ENCODE measurements at regions not wholly inside any gene's neighbourhood (a gene's known extent, or its start where the extent isn't known, plus 50 kb on each side); places are given as distances from the start of the nearest gene placed in this dataset.
A peak's percentile ranks its signal among the peaks of the same experiment; 100 is the strongest.

DNA sequence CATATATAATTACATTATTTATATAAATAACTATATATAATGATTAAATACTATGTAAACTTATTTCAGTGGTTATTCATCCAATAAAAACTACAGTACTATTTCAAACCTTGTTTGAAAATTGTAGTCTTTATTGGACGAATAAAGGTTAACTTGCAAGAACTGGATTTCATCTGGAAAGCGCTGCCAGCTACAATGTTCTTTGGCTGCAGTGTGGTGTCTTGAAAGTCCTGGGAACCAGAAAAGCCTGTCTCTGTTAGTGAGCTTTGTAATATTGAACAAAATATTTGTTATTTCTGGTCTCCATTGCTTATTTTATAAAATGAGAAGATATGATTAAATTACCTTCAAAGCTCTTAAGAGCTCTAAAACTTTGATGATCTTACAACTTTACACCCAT, 763.6 kb downstream of the ADGRL2 start:
- no peak overlapping the region for H3K4me3 ChIP-seq
- peak in 1 of 5 donors; percentile 36 for DNase-seq
- intact Hi-C loops (cut with DNase I): no loop called here
- no peak overlapping the region for H3K27ac ChIP-seq
- H3K36me3 ChIP-seq: no peaks in the 10 kb centered on the region
- WGBS, 3 donors: 34 to 40% (median 39%) methylated on average over 2 of the region's 2 CpGs
- no peaks in the 10 kb centered on the region for H3K27me3 ChIP-seq
- H3K4me1 ChIP-seq (ENCODE audit: insufficient read depth): peaks cover 4% of the 10 kb centered on the region
- no peak for TF ChIP-seq POLR2A (IDR thresholded peaks at IDR 0.05)
- no peak for TF ChIP-seq EP300 (IDR thresholded peaks at IDR 0.05)
- TF ChIP-seq, protein P1, sequence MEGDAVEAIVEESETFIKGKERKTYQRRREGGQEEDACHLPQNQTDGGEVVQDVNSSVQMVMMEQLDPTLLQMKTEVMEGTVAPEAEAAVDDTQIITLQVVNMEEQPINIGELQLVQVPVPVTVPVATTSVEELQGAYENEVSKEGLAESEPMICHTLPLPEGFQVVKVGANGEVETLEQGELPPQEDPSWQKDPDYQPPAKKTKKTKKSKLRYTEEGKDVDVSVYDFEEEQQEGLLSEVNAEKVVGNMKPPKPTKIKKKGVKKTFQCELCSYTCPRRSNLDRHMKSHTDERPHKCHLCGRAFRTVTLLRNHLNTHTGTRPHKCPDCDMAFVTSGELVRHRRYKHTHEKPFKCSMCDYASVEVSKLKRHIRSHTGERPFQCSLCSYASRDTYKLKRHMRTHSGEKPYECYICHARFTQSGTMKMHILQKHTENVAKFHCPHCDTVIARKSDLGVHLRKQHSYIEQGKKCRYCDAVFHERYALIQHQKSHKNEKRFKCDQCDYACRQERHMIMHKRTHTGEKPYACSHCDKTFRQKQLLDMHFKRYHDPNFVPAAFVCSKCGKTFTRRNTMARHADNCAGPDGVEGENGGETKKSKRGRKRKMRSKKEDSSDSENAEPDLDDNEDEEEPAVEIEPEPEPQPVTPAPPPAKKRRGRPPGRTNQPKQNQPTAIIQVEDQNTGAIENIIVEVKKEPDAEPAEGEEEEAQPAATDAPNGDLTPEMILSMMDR (IDR thresholded peaks at IDR 0.05): no peak
- H3K9me3 ChIP-seq: no peaks in the 10 kb centered on the region

DNA sequence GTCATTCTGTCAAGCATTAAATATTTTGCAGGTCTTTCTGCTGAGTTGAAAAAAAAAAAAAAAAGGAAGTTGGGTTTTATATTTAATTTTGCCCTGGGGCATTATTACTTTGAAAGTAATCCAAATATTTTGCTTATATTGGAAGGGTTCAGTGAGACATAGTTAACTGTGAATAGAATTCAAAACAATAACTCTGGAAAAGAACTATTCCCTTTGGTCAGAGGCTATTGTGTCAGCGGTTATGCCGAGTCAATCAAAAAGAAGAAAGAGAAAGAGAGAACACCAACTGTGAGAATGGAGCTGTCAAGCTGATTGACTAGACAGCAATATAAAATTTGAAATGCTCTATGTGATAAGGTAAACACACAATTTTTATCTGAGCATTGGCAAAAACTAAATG, 761.7 kb downstream of the ADGRL2 start:
- Histone ChIP-seq H3K9me3 (no peaks in the 10 kb centered on the region), H3K27me3 (no peaks in the 10 kb centered on the region), H3K27ac (no peak overlapping the region), H3K36me3 (no peaks in the 10 kb centered on the region), H3K4me1 (ENCODE audit: insufficient read depth) (peaks cover 4% of the 10 kb centered on the region), H3K4me3 (no peak overlapping the region)
- WGBS, 3 donors: 8 to 34% (median 10%) methylated on average over 2 of the region's 2 CpGs
- no peak for TF ChIP-seq POLR2A (IDR thresholded peaks at IDR 0.05)
- TF ChIP-seq, protein P1 (IDR thresholded peaks at IDR 0.05): no peak
- no peak for TF ChIP-seq EP300 (IDR thresholded peaks at IDR 0.05)
- no peak for DNase-seq
- intact Hi-C loops (cut with DNase I): no loop called here

DNA sequence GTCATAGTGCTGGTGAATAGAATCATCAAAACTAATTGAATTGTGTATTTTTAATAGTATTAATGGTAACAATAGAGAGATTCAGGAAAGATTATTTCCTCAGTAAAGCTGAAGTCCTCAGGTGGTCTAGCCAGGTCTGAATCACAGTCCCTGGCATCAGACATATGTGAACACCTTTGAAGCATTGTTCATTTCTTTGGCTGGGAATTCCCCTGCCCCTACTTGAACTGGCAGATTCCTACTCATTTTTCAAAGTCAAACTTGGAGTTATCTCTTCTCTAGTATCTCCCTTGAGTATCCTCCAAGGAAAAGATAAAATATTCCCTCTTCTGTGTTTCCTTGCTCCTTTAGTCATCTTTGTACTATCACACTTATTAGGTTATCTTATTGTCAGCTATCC, 759.8 kb downstream of the ADGRL2 start:
- H3K4me3 ChIP-seq: no peak overlapping the region
- no peaks in the 10 kb centered on the region for H3K9me3 ChIP-seq
- H3K36me3 ChIP-seq: no peaks in the 10 kb centered on the region
- no peak overlapping the region for H3K27ac ChIP-seq
- no peaks in the 10 kb centered on the region for H3K27me3 ChIP-seq
- intact Hi-C loops (cut with DNase I): no loop called here
- TF ChIP-seq, protein P1 (IDR thresholded peaks at IDR 0.05): no peak
- TF ChIP-seq EP300 (IDR thresholded peaks at IDR 0.05) (no peak), POLR2A (IDR thresholded peaks at IDR 0.05) (no peak)
- H3K4me1 ChIP-seq (ENCODE audit: insufficient read depth): peaks cover 4% of the 10 kb centered on the region
- DNase-seq: no peak

DNA sequence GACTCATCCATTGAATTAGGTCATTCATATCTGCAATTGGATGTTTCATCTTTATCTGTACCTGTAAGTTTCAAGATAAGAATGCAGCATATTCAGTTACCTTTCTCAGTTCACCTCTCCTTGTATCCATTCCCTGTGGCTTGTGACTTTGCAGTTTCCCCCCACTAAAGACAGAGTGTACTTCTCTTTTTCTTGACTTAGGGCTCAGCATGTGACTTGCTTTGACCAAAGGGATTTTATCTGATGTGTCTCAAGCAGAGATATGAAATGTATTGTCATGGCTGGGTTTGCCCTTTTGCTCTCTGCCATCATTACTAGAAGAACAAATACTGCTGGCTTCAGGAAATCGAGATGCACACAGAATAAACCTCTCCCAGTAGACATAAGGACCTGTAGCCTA, 754.8 kb downstream of the ADGRL2 start:
- TF ChIP-seq, protein P1 (IDR thresholded peaks at IDR 0.05): no peak
- no peak for TF ChIP-seq POLR2A (IDR thresholded peaks at IDR 0.05)
- Histone ChIP-seq H3K36me3 (no peaks in the 10 kb centered on the region), H3K27me3 (no peaks in the 10 kb centered on the region), H3K4me3 (no peak overlapping the region), H3K4me1 (ENCODE audit: insufficient read depth) (no peaks in the 10 kb centered on the region), H3K27ac (no peak overlapping the region), H3K9me3 (no peaks in the 10 kb centered on the region)
- DNase-seq: no peak
- WGBS, 3 donors: 46 to 59% (median 52%) methylated on average over 1 of the region's 1 CpG
- intact Hi-C loops (cut with DNase I): no loop called here

DNA sequence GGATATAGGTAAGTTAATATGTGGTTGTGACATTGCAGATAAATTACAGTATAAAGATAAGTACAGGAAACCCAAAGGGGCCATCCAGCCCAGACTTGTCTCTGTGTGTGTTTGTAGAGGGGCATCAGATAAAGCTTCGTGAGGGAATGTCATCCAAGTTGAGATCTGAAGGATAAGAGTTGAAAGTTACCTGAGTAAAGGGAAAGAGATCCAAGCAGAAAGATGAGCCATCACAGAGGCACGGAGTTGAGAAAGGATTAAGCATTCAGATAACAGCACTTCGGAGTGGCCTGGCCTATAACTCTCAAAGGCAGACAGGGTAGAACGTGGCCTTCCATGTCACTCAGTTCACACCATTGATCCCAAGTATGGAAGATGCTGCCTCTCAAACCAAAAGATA, 749.1 kb downstream of the ADGRL2 start:
- no peak overlapping the region for H3K27ac ChIP-seq
- no peaks in the 10 kb centered on the region for H3K27me3 ChIP-seq
- intact Hi-C loops (cut with DNase I): no loop called here
- no peak overlapping the region for H3K4me3 ChIP-seq
- DNase-seq: no peak
- H3K4me1 ChIP-seq (ENCODE audit: insufficient read depth): no peaks in the 10 kb centered on the region
- 92 to 96% (median 94%) methylated on average over 4 of the region's 4 CpGs for WGBS, 3 donors
- H3K36me3 ChIP-seq: no peaks in the 10 kb centered on the region
- no peaks in the 10 kb centered on the region for H3K9me3 ChIP-seq
- TF ChIP-seq EP300 (IDR thresholded peaks at IDR 0.05): no peak
- no peak for TF ChIP-seq POLR2A (IDR thresholded peaks at IDR 0.05)
- TF ChIP-seq, protein P1 (IDR thresholded peaks at IDR 0.05): no peak
